ENCODE measurements at regions not wholly inside any gene's neighbourhood (a gene's known extent, or its start where the extent isn't known, plus 50 kb on each side); places are given as distances from the start of the nearest gene placed in this dataset.

DNA sequence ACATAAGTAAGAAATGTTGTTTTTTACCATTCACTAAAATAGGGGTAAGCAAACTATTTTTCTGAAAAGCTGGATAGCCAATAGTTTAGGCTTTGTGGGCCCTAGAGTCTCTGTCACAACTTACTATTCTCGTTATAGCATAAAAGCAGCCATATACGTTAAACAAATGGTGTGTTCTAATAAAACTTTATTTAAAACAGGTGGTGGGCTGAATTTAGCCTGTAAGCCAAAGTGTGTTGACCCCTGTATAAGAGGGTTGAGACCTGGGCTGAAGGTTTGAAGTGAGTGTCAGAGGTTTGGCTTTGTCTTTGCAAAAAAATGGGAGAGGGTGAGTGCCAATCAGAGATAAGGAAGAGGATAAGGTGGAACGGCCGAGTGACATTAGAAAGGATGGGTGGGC, 197.2 kb downstream of the RNF144B start:
- TF ChIP-seq, protein P1, sequence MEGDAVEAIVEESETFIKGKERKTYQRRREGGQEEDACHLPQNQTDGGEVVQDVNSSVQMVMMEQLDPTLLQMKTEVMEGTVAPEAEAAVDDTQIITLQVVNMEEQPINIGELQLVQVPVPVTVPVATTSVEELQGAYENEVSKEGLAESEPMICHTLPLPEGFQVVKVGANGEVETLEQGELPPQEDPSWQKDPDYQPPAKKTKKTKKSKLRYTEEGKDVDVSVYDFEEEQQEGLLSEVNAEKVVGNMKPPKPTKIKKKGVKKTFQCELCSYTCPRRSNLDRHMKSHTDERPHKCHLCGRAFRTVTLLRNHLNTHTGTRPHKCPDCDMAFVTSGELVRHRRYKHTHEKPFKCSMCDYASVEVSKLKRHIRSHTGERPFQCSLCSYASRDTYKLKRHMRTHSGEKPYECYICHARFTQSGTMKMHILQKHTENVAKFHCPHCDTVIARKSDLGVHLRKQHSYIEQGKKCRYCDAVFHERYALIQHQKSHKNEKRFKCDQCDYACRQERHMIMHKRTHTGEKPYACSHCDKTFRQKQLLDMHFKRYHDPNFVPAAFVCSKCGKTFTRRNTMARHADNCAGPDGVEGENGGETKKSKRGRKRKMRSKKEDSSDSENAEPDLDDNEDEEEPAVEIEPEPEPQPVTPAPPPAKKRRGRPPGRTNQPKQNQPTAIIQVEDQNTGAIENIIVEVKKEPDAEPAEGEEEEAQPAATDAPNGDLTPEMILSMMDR (IDR thresholded peaks at IDR 0.05; ENCODE audit: low read depth, low read length) = no peak
- DNase-seq (ENCODE audit: low read depth in 2 of 2) = no peak
- no peak overlapping the region for H3K4me3 ChIP-seq (replicated peaks in 1 of 2; ENCODE audit: low read depth in 2 of 2, low read length in 2 of 2)

DNA sequence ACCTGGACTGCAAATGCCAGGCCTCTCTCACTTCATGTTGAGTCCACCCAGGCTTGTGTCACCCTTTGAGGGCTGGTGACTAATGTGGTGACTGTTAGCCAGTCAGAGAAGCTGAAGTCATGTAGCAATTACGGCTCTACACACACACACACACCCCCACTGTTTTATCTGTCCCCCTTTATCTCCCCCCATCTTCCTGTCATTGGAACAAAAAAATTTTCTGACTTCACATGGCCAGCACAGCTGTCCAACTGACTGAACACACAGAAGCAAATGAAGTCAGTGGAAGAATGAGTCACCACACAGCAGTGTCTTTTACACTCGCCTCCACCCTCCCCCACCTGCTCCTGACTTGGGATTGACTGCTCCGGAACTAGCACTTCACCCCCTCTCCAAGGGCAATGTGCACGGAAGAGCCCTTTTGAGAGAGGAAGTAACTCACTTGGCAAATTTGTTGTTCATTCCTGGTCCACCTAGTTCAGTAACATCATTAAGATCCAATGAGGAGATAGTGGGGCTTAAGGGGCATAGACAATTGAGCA, 198.0 kb downstream of the RNF144B start:
- TF ChIP-seq, protein P1 (IDR thresholded peaks at IDR 0.05; ENCODE audit: low read depth, low read length) = no peak
- no peak overlapping the region for H3K4me3 ChIP-seq (replicated peaks in 1 of 2; ENCODE audit: low read depth in 2 of 2, low read length in 2 of 2)
- peak; percentile 64 to 70 for DNase-seq (ENCODE audit: low read depth in 2 of 2)

DNA sequence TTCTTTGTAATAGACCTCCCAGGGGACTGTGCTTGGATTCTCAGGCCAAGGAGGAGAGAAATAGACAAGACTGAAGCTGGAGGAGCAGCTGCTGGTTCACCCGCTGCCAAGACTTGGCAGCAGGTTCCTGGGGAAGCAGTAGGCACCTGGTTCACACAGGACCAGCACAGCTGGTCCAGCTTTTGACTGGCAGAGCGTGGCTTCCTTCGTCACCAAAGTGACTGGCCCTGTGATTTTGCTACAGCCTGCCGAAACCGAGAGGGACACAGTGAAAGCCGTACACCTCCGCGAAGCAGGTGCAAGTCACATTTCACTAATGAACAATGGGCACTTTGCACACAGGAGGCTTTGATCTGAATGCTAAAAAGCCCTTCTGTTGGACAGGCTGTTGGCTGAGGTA, 199.0 kb downstream of the RNF144B start:
- no peak for DNase-seq (ENCODE audit: low read depth in 2 of 2)
- TF ChIP-seq, protein P1 (IDR thresholded peaks at IDR 0.05; ENCODE audit: low read depth, low read length) = no peak
- no peak overlapping the region for H3K4me3 ChIP-seq (replicated peaks in 1 of 2; ENCODE audit: low read depth in 2 of 2, low read length in 2 of 2)

DNA sequence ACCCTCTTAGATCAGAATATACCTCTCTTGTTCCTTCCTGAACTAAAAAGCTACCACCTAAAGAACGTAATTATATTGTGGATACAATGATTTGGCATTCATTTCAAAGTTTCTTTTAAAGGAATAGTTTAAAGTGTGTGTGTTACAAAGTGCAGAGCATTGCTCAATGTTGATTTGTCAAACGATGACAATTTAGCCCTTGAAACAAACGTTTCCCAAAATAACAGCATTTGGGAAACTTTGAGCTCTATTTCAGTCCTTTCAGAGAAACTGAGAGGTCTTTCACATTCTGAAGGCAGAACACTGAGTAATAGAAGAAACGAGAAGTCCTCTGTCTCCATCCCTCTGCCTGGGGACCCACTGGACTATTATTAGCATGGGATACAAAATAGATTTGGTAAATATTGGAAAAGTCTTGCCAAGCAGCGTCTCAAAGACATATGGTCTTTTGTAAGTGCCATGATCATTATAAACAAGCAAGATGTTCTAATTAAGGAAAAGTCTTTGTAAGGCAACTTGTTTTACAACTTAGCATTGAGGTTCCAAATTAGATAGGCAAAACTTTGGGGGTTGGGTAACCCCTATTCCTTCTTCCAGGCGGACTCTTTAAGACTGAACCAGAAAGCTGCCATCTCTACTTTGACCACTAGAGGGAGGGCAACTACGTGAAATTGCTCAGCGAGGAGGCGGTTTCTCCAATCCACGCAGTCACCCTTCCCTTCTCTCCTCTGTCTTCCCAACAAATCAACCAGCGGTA, 208.8 kb downstream of the RNF144B start:
- TF ChIP-seq, protein P1 (IDR thresholded peaks at IDR 0.05; ENCODE audit: low read depth, low read length) = peak; percentile 89
- H3K4me3 ChIP-seq (replicated peaks in 1 of 2; ENCODE audit: low read depth in 2 of 2, low read length in 2 of 2) = no peak overlapping the region
- DNase-seq (ENCODE audit: low read depth in 2 of 2) = peak; percentile 79

DNA sequence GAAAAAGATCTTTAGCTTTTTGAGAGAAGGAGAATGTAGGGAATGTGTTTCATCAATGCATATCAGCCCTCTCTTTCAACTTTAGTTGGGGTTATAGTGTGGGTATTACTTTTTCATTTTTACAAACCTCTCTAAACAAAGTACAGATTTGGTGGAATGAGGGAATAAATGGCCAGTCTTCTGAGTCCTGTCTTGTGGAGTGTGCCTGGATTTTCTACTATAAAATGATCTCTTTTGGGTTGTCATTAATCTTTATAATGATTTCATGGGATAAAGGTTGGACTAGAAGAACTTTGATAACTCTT, 209.3 kb downstream of the RNF144B start:
- DNase-seq (ENCODE audit: low read depth in 2 of 2) = no peak
- no peak overlapping the region for H3K4me3 ChIP-seq (replicated peaks in 1 of 2; ENCODE audit: low read depth in 2 of 2, low read length in 2 of 2)
- TF ChIP-seq, protein P1 (IDR thresholded peaks at IDR 0.05; ENCODE audit: low read depth, low read length) = no peak

DNA sequence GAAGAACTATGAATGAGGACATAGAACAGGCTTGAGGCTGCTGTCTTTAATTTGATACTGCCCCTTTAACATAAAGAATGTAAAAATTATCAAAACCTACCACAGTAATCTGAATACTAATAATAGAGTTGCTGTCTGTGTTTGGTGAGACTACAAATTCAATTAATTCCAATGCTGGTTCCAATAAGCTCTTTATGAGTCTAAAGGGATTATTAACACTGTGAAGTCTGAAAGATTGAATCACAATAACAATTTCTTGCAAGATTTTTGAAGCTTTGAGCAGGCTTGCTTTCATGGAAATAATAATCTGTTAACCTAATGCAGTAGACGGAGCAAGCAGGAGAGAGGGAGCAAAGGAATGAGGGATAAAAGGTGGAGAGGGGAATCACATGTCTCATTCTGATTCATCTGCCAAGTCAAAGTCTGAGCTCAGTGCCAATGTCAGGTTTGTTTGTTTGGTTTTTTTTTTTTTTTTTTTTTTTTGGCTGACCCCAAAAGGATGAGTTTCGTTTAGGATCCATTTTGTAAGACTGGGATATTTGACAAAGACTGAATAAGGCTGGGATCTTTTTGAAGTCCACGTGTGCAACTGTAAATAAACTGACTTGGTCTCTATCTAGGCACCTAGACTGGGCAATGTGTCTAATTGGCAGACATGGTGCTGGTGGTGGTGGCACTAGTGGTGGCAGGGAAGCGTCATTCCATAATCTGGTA, 211.6 kb downstream of the RNF144B start:
- TF ChIP-seq, protein P1 (IDR thresholded peaks at IDR 0.05; ENCODE audit: low read depth, low read length) = no peak
- DNase-seq (ENCODE audit: low read depth in 2 of 2) = no peak
- H3K4me3 ChIP-seq (replicated peaks in 1 of 2; ENCODE audit: low read depth in 2 of 2, low read length in 2 of 2) = no peak overlapping the region

Measured in cardiac fibroblast (primary cell).